H1 (cell line): ENCODE measurements at regions not wholly inside any gene's neighbourhood (a gene's known extent, or its start where the extent isn't known, plus 50 kb on each side); places are given as distances from the start of the nearest gene placed in this dataset.

Experiments
- CTCF ChIA-PET: fragments of 300-600 bp; sonication (Branson Sonifier 250); formaldehyde crosslinking; loops from one replicate; lab custom pipeline; 2021; ENCODE audit not compliant: partially characterized antibody; lab: Charles Lee
- POLR2A ChIA-PET: fragments of 300-600 bp; sonication (Branson Sonifier 250); formaldehyde crosslinking; loops from one replicate; lab custom pipeline; 2021; ENCODE audit warnings: inconsistent platforms; ENCODE audit not compliant: partially characterized antibody; lab: Charles Lee
- DNase-seq, 2 experiments: peaks; one replicate each; pipeline versions ENCODE4 v3.0.0 to v3.0.0-alpha.2; 2010 to 2022; ENCODE audit warnings: low spot score in 2 of 2, low read depth in 1 of 2, mixed read lengths in 1 of 2
- FAIRE-seq: peaks from 2 replicates; lab custom pipeline; 2011; peaks lifted over from hg19 to GRCh38; lab: Jason Lieb, UNC
- H2AFZ ChIP-seq: 2 replicates; pipeline ENCODE4 v1.8.1; 2012; ENCODE audit warnings: low read length, inconsistent platforms
- H2AK5ac ChIP-seq: 2 replicates; pipeline ENCODE4 v1.6.1; 2013; ENCODE audit warnings: low read depth, low read length
- H2BK120ac ChIP-seq: replicated peaks from 2 replicates; pipeline ENCODE3; 2013; ENCODE audit warnings: low read depth, low read length, inconsistent platforms
- H2BK12ac ChIP-seq: 2 replicates; pipeline ENCODE4 v1.6.1; 2013; ENCODE audit warnings: low read depth, low read length
- H2BK15ac ChIP-seq: 2 replicates; pipeline ENCODE4 v1.6.1; 2013; ENCODE audit warnings: low read length
- H2BK20ac ChIP-seq: 2 replicates; pipeline ENCODE4 v1.6.1; 2013; ENCODE audit warnings: low read length
- H2BK5ac ChIP-seq: 2 replicates; pipeline ENCODE4 v1.6.1; 2013; ENCODE audit warnings: low read depth, low read length
- H3K14ac ChIP-seq: 2 replicates; pipeline ENCODE4 v1.6.1; 2013; ENCODE audit warnings: inconsistent platforms; ENCODE audit not compliant: insufficient read length
- H3K18ac ChIP-seq: 2 replicates; pipeline ENCODE4 v1.6.1; 2013; ENCODE audit warnings: low read length; ENCODE audit errors: extremely low read depth
- H3K23ac ChIP-seq: 2 replicates; pipeline ENCODE4 v1.6.1; 2013; ENCODE audit warnings: inconsistent platforms; ENCODE audit not compliant: insufficient read length
- H3K23me2 ChIP-seq: 2 replicates; pipeline ENCODE4 v1.6.1; 2013; ENCODE audit warnings: low read depth, low read length
- H3K27ac ChIP-seq: 2 replicates; pipeline ENCODE4 v1.6.1; 2011; ENCODE audit warnings: low read depth, low read length, inconsistent platforms
- H3K27me3 ChIP-seq, 4 experiments: replicated peaks in 1 of 4; 1 replicate in 1 of 4; 2 replicates in 3 of 4; pipeline versions ENCODE4 v1.6.1 to v1.8.1; 2011 to 2013; ENCODE audit warnings: low read length in 3 of 4, mild to moderate bottlenecking in 3 of 4, inconsistent platforms in 2 of 4, mixed read lengths in 2 of 4, moderate library complexity in 1 of 4; ENCODE audit not compliant: control insufficient read depth in 3 of 4, insufficient read depth in 3 of 4; ENCODE audit errors: extremely low read depth in 1 of 4
- H3K36me3 ChIP-seq, 4 experiments: 2 replicates each; pipeline versions ENCODE4 v1.6.1 to v1.8.1; 2011 to 2013; ENCODE audit warnings: mild to moderate bottlenecking in 4 of 4, low read length in 3 of 4, moderate library complexity in 2 of 4, control low read depth in 1 of 4, inconsistent platforms in 1 of 4; ENCODE audit not compliant: insufficient read depth in 4 of 4, control insufficient read depth in 2 of 4
- H3K4ac ChIP-seq: replicated peaks from 2 replicates; pipeline ENCODE3; 2013; ENCODE audit warnings: low read length, low read depth, mixed read lengths, inconsistent platforms; ENCODE audit not compliant: insufficient read length
- H3K4me1 ChIP-seq, 4 experiments: replicated peaks in 1 of 4; 1 replicate in 1 of 4; 2 replicates in 3 of 4; pipeline versions ENCODE4 v1.6.1 to v1.8.1; 2011 to 2013; ENCODE audit warnings: low read length in 3 of 4, inconsistent platforms in 2 of 4, mixed read lengths in 1 of 4; ENCODE audit not compliant: insufficient read depth in 4 of 4, control insufficient read depth in 3 of 4
- H3K4me2 ChIP-seq, 2 experiments: 2 replicates each; pipeline versions ENCODE4 v1.6.1 to v1.8.1; 2011 to 2013; ENCODE audit warnings: low read depth in 2 of 2, low read length in 2 of 2, control low read depth in 1 of 2, inconsistent platforms in 1 of 2, mild to moderate bottlenecking in 1 of 2; ENCODE audit not compliant: insufficient read depth in 1 of 2
- H3K4me3 ChIP-seq, 4 experiments: fragments of 200-600, 300-600 bp in 1 of 4; sonication (generic), shearing (Covaris generic), sonication (Bioruptor Twin) in 1 of 4; 2 replicates each; pipeline versions ENCODE4 v1.5.1 to v1.8.1; 2011 to 2016; ENCODE audit warnings: low read length in 4 of 4, low read depth in 3 of 4, control low read depth in 2 of 4, inconsistent platforms in 2 of 4, mild to moderate bottlenecking in 2 of 4, mixed read lengths in 1 of 4, moderate library complexity in 1 of 4; ENCODE audit not compliant: insufficient read depth in 2 of 4; ENCODE audit errors: extremely low read depth in 1 of 4
- H3K56ac ChIP-seq: replicated peaks from 2 replicates; pipeline ENCODE3; 2013; ENCODE audit warnings: low read depth, mild to moderate bottlenecking, mixed read lengths, low read length, inconsistent platforms; ENCODE audit not compliant: insufficient read length
- H3K79me1 ChIP-seq: 2 replicates; pipeline ENCODE4 v1.6.1; 2013; ENCODE audit warnings: low read depth, low read length, control low read depth
- H3K79me2 ChIP-seq, 2 experiments: 2 replicates each; pipeline versions ENCODE4 v1.6.1 to v1.8.1; 2012 to 2013; ENCODE audit warnings: low read length in 2 of 2, mild to moderate bottlenecking in 2 of 2, inconsistent platforms in 1 of 2; ENCODE audit not compliant: insufficient read depth in 2 of 2, control insufficient read depth in 1 of 2
- H3K9ac ChIP-seq, 4 experiments: replicated peaks in 1 of 4; 1 replicate in 1 of 4; 2 replicates in 3 of 4; pipeline versions ENCODE4 v1.6.1 to v1.8.1; 2011 to 2013; ENCODE audit warnings: low read depth in 3 of 4, low read length in 3 of 4, control low read depth in 2 of 4, mild to moderate bottlenecking in 2 of 4, moderate library complexity in 2 of 4, inconsistent platforms in 1 of 4; ENCODE audit errors: extremely low read depth in 1 of 4
- H3K9me3 ChIP-seq, 2 experiments: 2 replicates each; pipeline versions ENCODE4 v1.6.1 to v1.8.1; 2012 to 2013; ENCODE audit warnings: mild to moderate bottlenecking in 2 of 2, moderate library complexity in 2 of 2, control low read depth in 1 of 2, inconsistent platforms in 1 of 2, low read depth in 1 of 2, low read length in 1 of 2, mixed read lengths in 1 of 2; ENCODE audit not compliant: insufficient read depth in 2 of 2
- H4K20me1 ChIP-seq, 2 experiments: replicated peaks in 1 of 2; 2 replicates each; pipeline versions ENCODE3 to v1.8.1; 2011 to 2013; ENCODE audit warnings: inconsistent platforms in 2 of 2, low read length in 2 of 2, mild to moderate bottlenecking in 1 of 2; ENCODE audit not compliant: insufficient read depth in 2 of 2, control insufficient read depth in 1 of 2
- H4K5ac ChIP-seq: 2 replicates; pipeline ENCODE4 v1.6.1; 2013; ENCODE audit warnings: low read length, low read depth, mixed read lengths, inconsistent platforms; ENCODE audit not compliant: insufficient read length
- H4K8ac ChIP-seq: 2 replicates; pipeline ENCODE4 v1.8.0; 2013; ENCODE audit warnings: mild to moderate bottlenecking, moderate library complexity, low read length, inconsistent platforms; ENCODE audit not compliant: insufficient read depth; ENCODE audit errors: extremely low read depth
- H4K91ac ChIP-seq: replicated peaks from 2 replicates; pipeline ENCODE3; 2013; ENCODE audit warnings: low read length, mixed read lengths, inconsistent platforms; ENCODE audit not compliant: insufficient read length
- NRF1 ChIP-seq: IDR thresholded peaks from 2 replicates; pipeline ENCODE4 v1.6.1; 2011; ENCODE audit warnings: mild to moderate bottlenecking, low read depth, low read length, improper control_type of control experiment
- RAD21 ChIP-seq, 2 experiments: IDR thresholded peaks in 1 of 2; conservative IDR thresholded peaks in 1 of 2; 2 replicates each; pipeline ENCODE4 v1.6.1; 2011; ENCODE audit warnings: low read depth in 2 of 2, low read length in 2 of 2, improper control_type of control experiment in 1 of 2, inconsistent platforms in 1 of 2, mild to moderate bottlenecking in 1 of 2, moderate library complexity in 1 of 2
- WGBS, 2 experiments: shearing (Covaris generic) in 1 of 2; methylation state at CpG; one replicate each; pipeline versions ENCODE4 v1.1.6 to v1.1.7; 2013 to 2015; ENCODE audit warnings: low lambda C conversion rate in 2 of 2, mixed read lengths in 2 of 2, inconsistent platforms in 1 of 2, low coverage in 1 of 2, missing lambda C conversion rate in 1 of 2; ENCODE audit not compliant: insufficient replicate concordance in 2 of 2, insufficient coverage in 1 of 2, insufficient read length in 1 of 2; ENCODE audit errors: extremely low coverage in 1 of 2, missing lambda C conversion rate in 1 of 2; 5-methylcytosine and 5-hydroxymethylcytosine counted together

DNA sequence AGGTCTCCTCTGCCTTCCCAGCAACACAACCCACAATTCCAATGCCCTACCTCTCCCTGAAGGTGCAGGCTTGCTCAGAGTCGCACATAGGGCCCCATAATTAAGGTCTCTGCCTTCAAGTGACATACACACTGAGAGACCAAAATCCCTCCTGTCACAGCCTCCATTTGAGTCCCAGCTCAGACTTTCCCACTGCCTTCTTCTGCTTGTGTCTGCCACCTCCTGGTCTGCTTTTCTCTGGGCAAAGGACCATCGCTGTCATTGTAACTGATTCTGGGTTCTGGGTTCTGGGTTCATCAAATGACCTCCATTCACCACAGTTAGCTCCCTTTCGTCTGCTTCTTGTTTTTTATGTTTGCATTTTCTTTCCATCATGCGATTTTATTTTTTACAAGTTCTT, 119.2 kb upstream of the ATP1B1 start:
- no peaks in the 10 kb centered on the region for H4K20me1 ChIP-seq
- TF ChIP-seq NRF1 (no peak), RAD21 (IDR thresholded peaks at IDR 0.05 in 1 of 2, conservative IDR thresholded peaks at IDR 0.05 in 1 of 2; ENCODE audit: low read depth in 2 of 2, low read length in 2 of 2) (peak; percentile 7 to 39; a peak in 2 of 4 replicates)
- CTCF ChIA-PET, result interaction anchor here (1.1 kb wide), 1 partner anchor 14 kb away, joined by 3 read pairs; no protein-coding TSS in a partner anchor
- H3K4me3 ChIP-seq, result no peak overlapping the region
- H4K8ac ChIP-seq, result no peak overlapping the region
- H3K56ac ChIP-seq, result no peak overlapping the region
- H3K9me3 ChIP-seq, result no peaks in the 10 kb centered on the region
- no peak overlapping the region for H2BK15ac ChIP-seq
- no peaks in the 10 kb centered on the region for H3K4me1 ChIP-seq
- H4K91ac ChIP-seq, result no peak overlapping the region
- no peaks in the 10 kb centered on the region for H3K36me3 ChIP-seq
- no peak overlapping the region for H4K5ac ChIP-seq
- H2BK5ac ChIP-seq, result no peak overlapping the region
- no peaks in the 10 kb centered on the region for H3K27me3 ChIP-seq
- no peak overlapping the region for H3K4ac ChIP-seq
- FAIRE-seq (no peak), DNase-seq (no peak)
- no peak overlapping the region for H3K18ac ChIP-seq
- no peak overlapping the region for H3K9ac ChIP-seq
- H3K79me2 ChIP-seq, result no peaks in the 10 kb centered on the region
- no peak overlapping the region for H3K14ac ChIP-seq
- H2AK5ac ChIP-seq, result no peak overlapping the region
- H2BK12ac ChIP-seq, result no peak overlapping the region
- H3K23me2 ChIP-seq, result no peaks in the 10 kb centered on the region
- no peaks in the 10 kb centered on the region for H3K79me1 ChIP-seq
- no peak overlapping the region for H3K23ac ChIP-seq
- no peak overlapping the region for H2BK20ac ChIP-seq
- 91% methylated on average over 4 of the region's 4 CpGs; no CpG with 5 or more reads in 1 of the 2 experiments for WGBS, 2 experiments
- H2BK120ac ChIP-seq, result no peak overlapping the region
- no peak overlapping the region for H3K4me2 ChIP-seq
- no peak overlapping the region for H2AFZ ChIP-seq
- H3K27ac ChIP-seq, result no peak overlapping the region
- POLR2A ChIA-PET, result no interaction called here
